DMS53 treated with DMSO at 0.1 percent for 48 hours (cell line): ENCODE measurements at regions not wholly inside any gene's neighbourhood (a gene's known extent, or its start where the extent isn't known, plus 50 kb on each side); places are given as distances from the start of the nearest gene placed in this dataset.
A peak's percentile ranks its signal among the peaks of the same experiment; 100 is the strongest.

ENCODE experiments used
- DNase-seq: peaks from one replicate; lab custom pipeline; 2025; ENCODE audit not compliant: unreplicated experiment; lab: John Stamatoyannopoulos, UW

- DNase-seq = no peak
These were observed 200.4 kb downstream of the KIF18A start for GRCh38 chr11:27907530-27907929.

GRCh38 chr11:27907091-27907490 is 200.9 kb downstream of the KIF18A start:
- no peak for DNase-seq

GRCh38 chr11:27904358-27905055 is 203.4 kb downstream of the KIF18A start:
- no peak for DNase-seq

- DNase-seq = no peak
These were observed 202.8 kb upstream of the BDNF start for GRCh38 chr11:27902981-27903624.

- DNase-seq = no peak
These were observed 197.9 kb upstream of the BDNF start for GRCh38 chr11:27898166-27898565.

GRCh38 chr11:27896096-27896495 is 195.8 kb upstream of the BDNF start:
- no peak for DNase-seq

- no peak for DNase-seq
These were observed 194.3 kb upstream of the BDNF start for GRCh38 chr11:27894552-27894951.

GRCh38 chr11:27886857-27887256 is 186.6 kb upstream of the BDNF start:
- no peak for DNase-seq

- no peak for DNase-seq
These were observed 181.9 kb upstream of the BDNF start for GRCh38 chr11:27882066-27882697.

- DNase-seq = no peak
These were observed 175.8 kb upstream of the BDNF start for GRCh38 chr11:27875831-27876775.

- no peak for DNase-seq
These were observed 175.0 kb upstream of the BDNF start for GRCh38 chr11:27874998-27875830.

GRCh38 chr11:27873664-27874063 is 173.4 kb upstream of the BDNF start:
- DNase-seq = peak; percentile 84

GRCh38 chr11:27871056-27871455 is 170.8 kb upstream of the BDNF start:
- DNase-seq = no peak

GRCh38 chr11:27869701-27870100 is 169.4 kb upstream of the BDNF start:
- no peak for DNase-seq

GRCh38 chr11:27868709-27869108 is 168.5 kb upstream of the BDNF start:
- peak; percentile 17 for DNase-seq

GRCh38 chr11:27868226-27868625 is 168.0 kb upstream of the BDNF start:
- DNase-seq = no peak

GRCh38 chr11:27865105-27865504 is 164.8 kb upstream of the BDNF start:
- no peak for DNase-seq

GRCh38 chr11:27864611-27865010 is 164.4 kb upstream of the BDNF start:
- no peak for DNase-seq

GRCh38 chr11:27864091-27864491 is 163.8 kb upstream of the BDNF start:
- no peak for DNase-seq

- DNase-seq = no peak
These were observed 163.4 kb upstream of the BDNF start for GRCh38 chr11:27863637-27864036.
